ENCODE measurements at regions not wholly inside any gene's neighbourhood (a gene's known extent, or its start where the extent isn't known, plus 50 kb on each side); places are given as distances from the start of the nearest gene placed in this dataset.
A peak's percentile ranks its signal among the peaks of the same experiment; 100 is the strongest.

GRCh38 chr4:37759833-37760232 lies 66.7 kb upstream of the PGM2 start:
- intact Hi-C loops (cut with DNase I): no loop called here
- ATAC-seq: no peak
- TF ChIP-seq CTCF (IDR thresholded peaks at IDR 0.05): no peak
- H3K4me3 ChIP-seq: no peak overlapping the region
- no peaks in the 10 kb centered on the region for H3K36me3 ChIP-seq
- no peaks in the 10 kb centered on the region for H3K27me3 ChIP-seq
- DNase-seq: no peak
- no peaks in the 10 kb centered on the region for H3K9me3 ChIP-seq
- H3K4me1 ChIP-seq: peaks cover 15 to 53% of the 10 kb centered on the region in 2 donors
- H3K27ac ChIP-seq: peak overlapping the region in 1 of 2 donors; percentile 67

GRCh38 chr4:37758226-37758625 lies 68.3 kb upstream of the PGM2 start:
- intact Hi-C loops (cut with DNase I): no loop called here
- H3K27ac ChIP-seq: peak overlapping the region; percentile 72 to 91
- TF ChIP-seq CTCF (IDR thresholded peaks at IDR 0.05): no peak
- no peaks in the 10 kb centered on the region for H3K9me3 ChIP-seq
- no peaks in the 10 kb centered on the region for H3K27me3 ChIP-seq
- H3K4me3 ChIP-seq: no peak overlapping the region
- no peaks in the 10 kb centered on the region for H3K36me3 ChIP-seq
- peak in 3 of 4 donors; percentile 39 to 77 (median 65) for DNase-seq
- ATAC-seq: peak; percentile 76
- H3K4me1 ChIP-seq: peaks cover 20 to 68% of the 10 kb centered on the region in 2 donors

GRCh38 chr4:37757761-37758160 lies 68.7 kb upstream of the PGM2 start:
- H3K27me3 ChIP-seq: no peaks in the 10 kb centered on the region
- DNase-seq: no peak
- intact Hi-C loops (cut with DNase I): no loop called here
- ATAC-seq: peak; percentile 29
- no peaks in the 10 kb centered on the region for H3K9me3 ChIP-seq
- peaks cover 21 to 68% of the 10 kb centered on the region in 2 donors for H3K4me1 ChIP-seq
- TF ChIP-seq CTCF (IDR thresholded peaks at IDR 0.05): no peak
- no peaks in the 10 kb centered on the region for H3K36me3 ChIP-seq
- H3K27ac ChIP-seq: peak overlapping the region; percentile 72 to 91
- H3K4me3 ChIP-seq: no peak overlapping the region

- Histone ChIP-seq H3K4me3 (no peak overlapping the region), H3K9me3 (no peaks in the 10 kb centered on the region), H3K27ac (peak overlapping the region; percentile 72 to 91), H3K27me3 (no peaks in the 10 kb centered on the region), H3K36me3 (no peaks in the 10 kb centered on the region), H3K4me1 (peaks cover 21 to 63% of the 10 kb centered on the region in 2 donors)
- intact Hi-C loops (cut with DNase I): no loop called here
- TF ChIP-seq CTCF (IDR thresholded peaks at IDR 0.05): no peak
- DNase-seq (no peak), ATAC-seq (no peak)
Observed at GRCh38 chr4:37757121-37757520, 69.4 kb upstream of the PGM2 start.

GRCh38 chr4:37754410-37755185 lies 68.4 kb upstream of the RELL1 start:
- TF ChIP-seq CTCF (IDR thresholded peaks at IDR 0.05): no peak
- no peaks in the 10 kb centered on the region for H3K9me3 ChIP-seq
- no peak for DNase-seq
- ATAC-seq: no peak
- H3K36me3 ChIP-seq: no peaks in the 10 kb centered on the region
- no peaks in the 10 kb centered on the region for H3K27me3 ChIP-seq
- H3K4me3 ChIP-seq: peak overlapping the region in 1 of 2 donors; percentile 7
- H3K4me1 ChIP-seq: peaks cover 18 to 55% of the 10 kb centered on the region in 2 donors
- peak overlapping the region; percentile 53 to 82 for H3K27ac ChIP-seq
- intact Hi-C loops (cut with DNase I): no loop called here

All from left lung (tissue), 4 donors.